ENCODE measurements at regions not wholly inside any gene's neighbourhood (a gene's known extent, or its start where the extent isn't known, plus 50 kb on each side); places are given as distances from the start of the nearest gene placed in this dataset.

DNA sequence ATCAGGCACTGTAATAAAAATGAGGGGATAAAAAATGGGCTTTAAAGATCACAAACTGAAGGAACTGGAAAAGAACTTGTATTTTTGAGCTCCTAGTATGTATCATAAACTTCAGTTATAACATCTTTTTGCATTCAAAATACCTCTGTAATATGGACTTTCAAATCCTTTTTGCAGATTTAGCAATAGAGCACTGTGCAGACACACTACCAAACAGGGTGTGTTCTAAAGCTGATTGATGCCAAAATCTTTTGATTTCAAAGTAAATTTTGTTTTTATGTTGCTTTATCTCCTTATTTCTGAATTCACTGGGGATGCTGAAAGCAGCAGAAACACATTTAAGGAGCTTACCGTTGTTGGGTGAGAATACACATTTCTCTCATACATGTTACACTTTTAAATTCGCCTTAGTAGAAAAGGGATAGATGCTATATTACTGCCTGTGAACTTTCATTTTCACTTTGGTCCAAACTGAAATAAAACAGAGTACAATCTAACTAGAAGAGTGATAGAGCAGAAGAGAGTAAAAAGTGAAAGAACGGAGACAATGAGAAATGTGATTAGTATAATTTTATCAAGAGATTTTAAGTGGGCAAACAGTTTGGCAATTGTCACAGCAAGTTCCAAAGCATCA, 1126.6 kb downstream of the BRINP3 start:
- H3K4me3 ChIP-seq = no peak overlapping the region
- 19 to 23% methylated on average over 3 of the region's 3 CpGs for WGBS, 2 experiments (ENCODE audit: low coverage in 1 of 2, low lambda C conversion rate in 2 of 2, missing lambda C conversion rate in 2 of 2)
- no peak for TF ChIP-seq EZH2phosphoT487 (IDR thresholded peaks at IDR 0.05; ENCODE audit: insufficient read depth, low read depth)
- no peak for TF ChIP-seq EZH2 (IDR thresholded peaks at IDR 0.05; ENCODE audit: insufficient read depth, poor library complexity, severe bottlenecking)
- in situ Hi-C loops (cut with MboI) = no loop called here
- H3K27me3 ChIP-seq (replicated peaks; ENCODE audit: insufficient read depth) = no peaks in the 10 kb centered on the region
- no peaks in the 10 kb centered on the region for H3K36me3 ChIP-seq (ENCODE audit: low read depth)
- DNase-seq = no peak
- no peaks in the 10 kb centered on the region for H3K9me3 ChIP-seq (ENCODE audit: low read depth)
- H2AFZ ChIP-seq = no peak overlapping the region
- H3K9ac ChIP-seq = no peak overlapping the region
- no peaks in the 10 kb centered on the region for H3K79me2 ChIP-seq (ENCODE audit: insufficient read depth)
- H3F3A ChIP-seq (ENCODE audit: insufficient read depth) = no peaks in the 10 kb centered on the region
- H3K9me2 ChIP-seq (ENCODE audit: insufficient read depth) = no peaks in the 10 kb centered on the region
- H3K4me2 ChIP-seq (ENCODE audit: unreplicated experiment) = no peak overlapping the region
- H3K4me1 ChIP-seq (ENCODE audit: insufficient read depth) = no peaks in the 10 kb centered on the region
- no peak overlapping the region for H3K27ac ChIP-seq
- H4K20me1 ChIP-seq (ENCODE audit: insufficient read depth) = no peaks in the 10 kb centered on the region

DNA sequence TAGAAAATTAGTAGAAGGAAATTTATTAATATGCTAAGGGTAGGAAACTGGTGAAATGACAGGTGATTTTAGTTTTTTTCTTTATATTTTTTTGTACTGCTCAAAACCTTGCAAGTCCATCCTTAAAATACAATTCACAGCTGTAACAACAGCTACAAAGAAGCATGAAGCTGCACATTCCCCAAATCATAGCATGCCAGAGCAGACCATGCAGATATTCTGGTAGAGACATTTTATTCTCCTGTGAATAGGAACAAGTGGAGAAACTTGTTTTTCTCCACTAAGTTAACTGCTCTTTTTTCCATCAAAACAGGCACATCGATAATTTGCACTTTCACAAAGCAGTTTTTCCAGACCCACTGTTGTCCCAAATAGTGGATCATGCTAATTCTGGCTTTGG, 1125.7 kb downstream of the BRINP3 start:
- no peak overlapping the region for H3K4me3 ChIP-seq
- no peaks in the 10 kb centered on the region for H3K4me1 ChIP-seq (ENCODE audit: insufficient read depth)
- H3K27ac ChIP-seq = no peak overlapping the region
- H4K20me1 ChIP-seq (ENCODE audit: insufficient read depth) = no peaks in the 10 kb centered on the region
- H3K9me2 ChIP-seq (ENCODE audit: insufficient read depth) = no peaks in the 10 kb centered on the region
- no peaks in the 10 kb centered on the region for H3K27me3 ChIP-seq (replicated peaks; ENCODE audit: insufficient read depth)
- H3K4me2 ChIP-seq (ENCODE audit: unreplicated experiment) = no peak overlapping the region
- 6 to 14% methylated on average over 1 of the region's 1 CpG for WGBS, 2 experiments (ENCODE audit: low coverage in 1 of 2, low lambda C conversion rate in 2 of 2, missing lambda C conversion rate in 2 of 2)
- no peak for DNase-seq
- no peaks in the 10 kb centered on the region for H3F3A ChIP-seq (ENCODE audit: insufficient read depth)
- in situ Hi-C loops (cut with MboI) = no loop called here
- no peak overlapping the region for H2AFZ ChIP-seq
- no peaks in the 10 kb centered on the region for H3K36me3 ChIP-seq (ENCODE audit: low read depth)
- H3K9ac ChIP-seq = no peak overlapping the region
- TF ChIP-seq EZH2phosphoT487 (IDR thresholded peaks at IDR 0.05; ENCODE audit: insufficient read depth, low read depth) (no peak), EZH2 (IDR thresholded peaks at IDR 0.05; ENCODE audit: insufficient read depth, poor library complexity, severe bottlenecking) (no peak)
- no peaks in the 10 kb centered on the region for H3K9me3 ChIP-seq (ENCODE audit: low read depth)
- H3K79me2 ChIP-seq (ENCODE audit: insufficient read depth) = no peaks in the 10 kb centered on the region

GRCh38 chr1:189356206-189356605, 1121.5 kb downstream of the BRINP3 start:
- no peak overlapping the region for H3K27ac ChIP-seq
- no peaks in the 10 kb centered on the region for H3K79me2 ChIP-seq (ENCODE audit: insufficient read depth)
- H3K4me3 ChIP-seq = no peak overlapping the region
- no peak overlapping the region for H3K4me2 ChIP-seq (ENCODE audit: unreplicated experiment)
- H3K9me2 ChIP-seq (ENCODE audit: insufficient read depth) = no peaks in the 10 kb centered on the region
- no peaks in the 10 kb centered on the region for H3K27me3 ChIP-seq (replicated peaks; ENCODE audit: insufficient read depth)
- H3K9ac ChIP-seq = no peak overlapping the region
- no peaks in the 10 kb centered on the region for H3K36me3 ChIP-seq (ENCODE audit: low read depth)
- TF ChIP-seq EZH2phosphoT487 (IDR thresholded peaks at IDR 0.05; ENCODE audit: insufficient read depth, low read depth) (no peak), EZH2 (IDR thresholded peaks at IDR 0.05; ENCODE audit: insufficient read depth, poor library complexity, severe bottlenecking) (no peak)
- H3F3A ChIP-seq (ENCODE audit: insufficient read depth) = no peaks in the 10 kb centered on the region
- in situ Hi-C loops (cut with MboI) = no loop called here
- H3K9me3 ChIP-seq (ENCODE audit: low read depth) = peaks cover 2% of the 10 kb centered on the region
- no peak for DNase-seq
- no peak overlapping the region for H2AFZ ChIP-seq
- H3K4me1 ChIP-seq (ENCODE audit: insufficient read depth) = no peaks in the 10 kb centered on the region
- H4K20me1 ChIP-seq (ENCODE audit: insufficient read depth) = no peaks in the 10 kb centered on the region

GRCh38 chr1:189357317-189357716, 1120.3 kb downstream of the BRINP3 start:
- in situ Hi-C loops (cut with MboI) = no loop called here
- Histone ChIP-seq H4K20me1 (ENCODE audit: insufficient read depth) (no peaks in the 10 kb centered on the region), H3F3A (ENCODE audit: insufficient read depth) (no peaks in the 10 kb centered on the region), H3K27me3 (replicated peaks; ENCODE audit: insufficient read depth) (no peaks in the 10 kb centered on the region), H3K4me2 (ENCODE audit: unreplicated experiment) (no peak overlapping the region), H3K9me2 (ENCODE audit: insufficient read depth) (no peaks in the 10 kb centered on the region), H3K79me2 (ENCODE audit: insufficient read depth) (no peaks in the 10 kb centered on the region), H3K4me1 (ENCODE audit: insufficient read depth) (no peaks in the 10 kb centered on the region), H3K36me3 (ENCODE audit: low read depth) (no peaks in the 10 kb centered on the region), H3K9me3 (ENCODE audit: low read depth) (peaks cover 2% of the 10 kb centered on the region), H3K9ac (no peak overlapping the region), H3K4me3 (no peak overlapping the region), H2AFZ (no peak overlapping the region), H3K27ac (no peak overlapping the region)
- no peak for TF ChIP-seq EZH2phosphoT487 (IDR thresholded peaks at IDR 0.05; ENCODE audit: insufficient read depth, low read depth)
- no peak for DNase-seq
- 43 to 50% methylated on average over 1 of the region's 1 CpG for WGBS, 2 experiments (ENCODE audit: low coverage in 1 of 2, low lambda C conversion rate in 2 of 2, missing lambda C conversion rate in 2 of 2)

- Histone ChIP-seq H3K27me3 (replicated peaks; ENCODE audit: insufficient read depth) (no peaks in the 10 kb centered on the region), H3K27ac (no peak overlapping the region), H3K9me2 (ENCODE audit: insufficient read depth) (no peaks in the 10 kb centered on the region), H3K79me2 (ENCODE audit: insufficient read depth) (no peaks in the 10 kb centered on the region), H3K36me3 (ENCODE audit: low read depth) (no peaks in the 10 kb centered on the region), H4K20me1 (ENCODE audit: insufficient read depth) (no peaks in the 10 kb centered on the region), H3F3A (ENCODE audit: insufficient read depth) (no peaks in the 10 kb centered on the region), H3K9ac (no peak overlapping the region), H3K4me3 (no peak overlapping the region), H3K4me2 (ENCODE audit: unreplicated experiment) (no peak overlapping the region), H3K9me3 (ENCODE audit: low read depth) (no peaks in the 10 kb centered on the region), H3K4me1 (ENCODE audit: insufficient read depth) (no peaks in the 10 kb centered on the region), H2AFZ (no peak overlapping the region)
- no peak for DNase-seq
- TF ChIP-seq EZH2 (IDR thresholded peaks at IDR 0.05; ENCODE audit: insufficient read depth, poor library complexity, severe bottlenecking) (no peak), EZH2phosphoT487 (IDR thresholded peaks at IDR 0.05; ENCODE audit: insufficient read depth, low read depth) (no peak)
- in situ Hi-C loops (cut with MboI) = no loop called here
These were observed 1108.1 kb downstream of the BRINP3 start for GRCh38 chr1:189369612-189370011.
